ENCODE measurements at regions not wholly inside any gene's neighbourhood (a gene's known extent, or its start where the extent isn't known, plus 50 kb on each side); places are given as distances from the start of the nearest gene placed in this dataset.

- Mint-ChIP-seq H3K27me3 (no peaks in the 10 kb centered on the region), H3K4me3 (no peak overlapping the region), H3K27ac (no peak overlapping the region), H3K9me3 (no peaks in the 10 kb centered on the region), H3K4me1 (peaks cover 0 to 8% (median 3%) of the 10 kb centered on the region in 4 donors), H3K36me3 (peaks cover 19% of the 10 kb centered on the region)
- DNase-seq (no peak), ATAC-seq (ENCODE audit: low read depth in 2 of 2) (no peak)
- no peak overlapping the region for H3K27ac ChIP-seq (ENCODE audit: insufficient read depth, low read length, poor library complexity, severe bottlenecking)
- no peaks in the 10 kb centered on the region for H3K9me3 ChIP-seq (ENCODE audit: control insufficient read depth in 2 of 2, low read length in 2 of 2)
- no peaks in the 10 kb centered on the region for H3K4me1 ChIP-seq (ENCODE audit: control insufficient read depth, insufficient read depth, low read length, poor library complexity, severe bottlenecking)
- H3K4me3 ChIP-seq (ENCODE audit: low read depth, low read length) = no peak overlapping the region
- H3K36me3 ChIP-seq (ENCODE audit: control insufficient read depth, insufficient read depth, low read length) = no peaks in the 10 kb centered on the region
- no peaks in the 10 kb centered on the region for H3K27me3 ChIP-seq (ENCODE audit: control insufficient read depth, insufficient read depth, low read length)
Observed at GRCh38 chr2:241956521-241957110, 87.1 kb downstream of the RTP5 start.

GRCh38 chr2:241957276-241957675 lies 87.7 kb downstream of the RTP5 start:
- no peaks in the 10 kb centered on the region for H3K27me3 Mint-ChIP-seq
- Histone ChIP-seq H3K4me3 (ENCODE audit: low read depth, low read length) (no peak overlapping the region), H3K27ac (ENCODE audit: insufficient read depth, low read length, poor library complexity, severe bottlenecking) (no peak overlapping the region), H3K9me3 (ENCODE audit: control insufficient read depth in 2 of 2, low read length in 2 of 2) (no peaks in the 10 kb centered on the region), H3K4me1 (ENCODE audit: control insufficient read depth, insufficient read depth, low read length, poor library complexity, severe bottlenecking) (no peaks in the 10 kb centered on the region), H3K36me3 (ENCODE audit: control insufficient read depth, insufficient read depth, low read length) (no peaks in the 10 kb centered on the region), H3K27me3 (ENCODE audit: control insufficient read depth, insufficient read depth, low read length) (no peaks in the 10 kb centered on the region)
- no peak overlapping the region for H3K4me3 Mint-ChIP-seq
- DNase-seq = no peak
- no peak for ATAC-seq (ENCODE audit: low read depth in 2 of 2)
- H3K9me3 Mint-ChIP-seq = no peaks in the 10 kb centered on the region
- H3K4me1 Mint-ChIP-seq = peaks cover 0 to 8% (median 5%) of the 10 kb centered on the region in 4 donors
- peaks cover 19% of the 10 kb centered on the region for H3K36me3 Mint-ChIP-seq
- no peak overlapping the region for H3K27ac Mint-ChIP-seq

DNA sequence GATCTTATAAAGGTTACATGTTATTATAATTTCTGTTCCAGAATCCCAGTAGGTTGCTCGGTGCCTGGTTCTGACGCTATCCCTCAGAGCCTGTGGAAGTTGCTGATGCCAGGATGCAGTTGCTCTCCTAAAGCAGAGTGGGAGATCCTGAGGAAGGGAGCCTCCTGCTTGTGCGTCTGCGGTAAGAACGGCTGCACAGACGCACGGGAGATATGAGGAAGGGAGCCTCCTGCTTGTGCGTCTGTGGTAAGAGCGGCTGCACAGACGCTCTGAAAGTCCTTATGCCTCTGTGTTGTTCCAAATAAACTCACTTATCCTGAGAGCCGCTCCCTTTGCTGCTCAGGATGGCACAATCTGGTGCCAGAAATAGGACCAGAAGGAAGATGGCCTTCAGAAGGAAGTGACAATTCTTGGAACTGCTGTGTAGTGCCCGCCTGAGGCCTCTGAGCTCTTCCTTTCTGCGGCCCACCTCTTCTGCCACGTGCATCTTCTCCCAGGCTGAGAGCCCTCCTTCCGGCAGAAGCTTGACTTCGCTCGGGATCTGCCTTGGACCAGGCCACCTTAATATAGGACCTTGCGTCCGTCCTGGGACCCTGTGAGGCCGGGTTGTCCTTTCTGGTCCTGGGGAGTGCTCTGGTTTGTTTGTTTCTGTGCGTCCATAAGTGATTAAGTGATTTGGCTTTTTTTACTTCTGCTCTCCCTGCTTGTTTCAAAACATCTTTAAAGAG lies 89.5 kb downstream of the RTP5 start:
- no peaks in the 10 kb centered on the region for H3K4me1 ChIP-seq (ENCODE audit: control insufficient read depth, insufficient read depth, low read length, poor library complexity, severe bottlenecking)
- no peak for DNase-seq
- H3K9me3 ChIP-seq (ENCODE audit: control insufficient read depth in 2 of 2, low read length in 2 of 2) = no peaks in the 10 kb centered on the region
- peaks cover 0 to 9% (median 4%) of the 10 kb centered on the region in 4 donors for H3K4me1 Mint-ChIP-seq
- H3K27ac ChIP-seq (ENCODE audit: insufficient read depth, low read length, poor library complexity, severe bottlenecking) = no peak overlapping the region
- no peak overlapping the region for H3K4me3 ChIP-seq (ENCODE audit: low read depth, low read length)
- peaks cover 19% of the 10 kb centered on the region for H3K36me3 Mint-ChIP-seq
- H3K9me3 Mint-ChIP-seq = no peaks in the 10 kb centered on the region
- H3K36me3 ChIP-seq (ENCODE audit: control insufficient read depth, insufficient read depth, low read length) = no peaks in the 10 kb centered on the region
- no peak for ATAC-seq (ENCODE audit: low read depth in 2 of 2)
- no peak overlapping the region for H3K4me3 Mint-ChIP-seq
- H3K27me3 Mint-ChIP-seq = no peaks in the 10 kb centered on the region
- H3K27ac Mint-ChIP-seq = no peak overlapping the region
- no peaks in the 10 kb centered on the region for H3K27me3 ChIP-seq (ENCODE audit: control insufficient read depth, insufficient read depth, low read length)

GRCh38 chr2:241959751-241960269 lies 90.3 kb downstream of the RTP5 start:
- H3K27ac ChIP-seq (ENCODE audit: insufficient read depth, low read length, poor library complexity, severe bottlenecking) = no peak overlapping the region
- no peaks in the 10 kb centered on the region for H3K9me3 ChIP-seq (ENCODE audit: control insufficient read depth in 2 of 2, low read length in 2 of 2)
- Mint-ChIP-seq H3K27me3 (no peaks in the 10 kb centered on the region), H3K9me3 (no peaks in the 10 kb centered on the region), H3K27ac (no peak overlapping the region), H3K36me3 (peaks cover 19% of the 10 kb centered on the region), H3K4me3 (no peak overlapping the region), H3K4me1 (peaks cover 0 to 9% (median 4%) of the 10 kb centered on the region in 4 donors)
- H3K4me1 ChIP-seq (ENCODE audit: control insufficient read depth, insufficient read depth, low read length, poor library complexity, severe bottlenecking) = no peaks in the 10 kb centered on the region
- H3K4me3 ChIP-seq (ENCODE audit: low read depth, low read length) = no peak overlapping the region
- DNase-seq (no peak), ATAC-seq (ENCODE audit: low read depth in 2 of 2) (no peak)
- H3K27me3 ChIP-seq (ENCODE audit: control insufficient read depth, insufficient read depth, low read length) = no peaks in the 10 kb centered on the region
- H3K36me3 ChIP-seq (ENCODE audit: control insufficient read depth, insufficient read depth, low read length) = no peaks in the 10 kb centered on the region

DNA sequence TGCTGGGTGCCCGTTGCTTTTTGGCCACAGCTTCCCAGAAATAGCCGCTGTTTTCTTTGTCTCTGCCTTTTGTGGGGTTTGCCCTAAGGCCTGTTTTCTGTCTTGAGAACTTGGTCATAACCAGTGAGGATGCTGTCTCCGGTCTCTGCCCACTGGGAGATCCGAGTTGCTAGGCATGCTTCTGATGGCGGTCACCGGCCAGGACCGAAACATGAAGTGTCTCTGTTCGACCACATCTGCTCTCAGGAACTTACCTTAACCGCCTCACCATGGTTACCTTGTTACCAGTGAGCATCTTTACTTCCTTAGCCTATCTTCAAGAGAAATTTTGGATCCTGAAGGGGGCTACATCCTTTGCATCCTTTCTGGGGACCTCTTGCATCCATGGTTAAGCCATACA lies 91.9 kb downstream of the RTP5 start:
- Mint-ChIP-seq H3K9me3 (no peaks in the 10 kb centered on the region), H3K36me3 (peaks cover 19% of the 10 kb centered on the region), H3K4me3 (no peak overlapping the region), H3K4me1 (peaks cover 10 to 20% (median 14%) of the 10 kb centered on the region in 4 donors), H3K27ac (no peak overlapping the region), H3K27me3 (no peaks in the 10 kb centered on the region)
- H3K4me3 ChIP-seq (ENCODE audit: low read depth, low read length) = no peak overlapping the region
- no peak for ATAC-seq (ENCODE audit: low read depth in 2 of 2)
- no peaks in the 10 kb centered on the region for H3K9me3 ChIP-seq (ENCODE audit: control insufficient read depth in 2 of 2, low read length in 2 of 2)
- H3K27ac ChIP-seq (ENCODE audit: insufficient read depth, low read length, poor library complexity, severe bottlenecking) = no peak overlapping the region
- H3K27me3 ChIP-seq (ENCODE audit: control insufficient read depth, insufficient read depth, low read length) = no peaks in the 10 kb centered on the region
- DNase-seq = no peak
- peaks cover 11% of the 10 kb centered on the region for H3K4me1 ChIP-seq (ENCODE audit: control insufficient read depth, insufficient read depth, low read length, poor library complexity, severe bottlenecking)
- no peaks in the 10 kb centered on the region for H3K36me3 ChIP-seq (ENCODE audit: control insufficient read depth, insufficient read depth, low read length)

GRCh38 chr2:241964133-241964532 lies 94.6 kb downstream of the RTP5 start:
- peaks cover 11% of the 10 kb centered on the region for H3K4me1 ChIP-seq (ENCODE audit: control insufficient read depth, insufficient read depth, low read length, poor library complexity, severe bottlenecking)
- Mint-ChIP-seq H3K36me3 (peaks cover 14% of the 10 kb centered on the region), H3K27ac (peak overlapping the region in 1 of 3 donors; percentile 20)

DNA sequence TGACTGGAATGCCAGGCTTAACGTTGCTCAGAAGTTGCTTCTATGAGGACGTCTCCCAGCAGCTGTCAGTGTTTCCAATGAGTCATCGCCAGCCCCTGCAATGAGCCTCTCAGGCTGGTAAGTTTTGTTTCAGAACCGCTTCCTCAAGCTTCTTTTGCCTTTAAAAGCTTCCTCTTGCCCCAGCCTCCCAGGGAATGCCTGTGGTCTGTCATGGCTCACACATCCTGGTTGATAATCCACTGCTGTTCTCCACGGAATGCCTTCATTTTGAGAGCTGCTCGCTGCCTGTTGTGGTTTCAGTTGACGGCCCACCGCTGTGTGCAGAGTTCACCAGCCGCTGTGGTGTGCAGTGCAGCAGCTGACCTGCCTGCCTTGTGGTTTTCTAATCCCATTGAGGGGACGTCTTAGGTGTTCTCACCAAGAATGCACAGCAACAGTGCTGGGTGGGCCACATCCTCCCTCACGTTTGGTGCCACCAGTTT lies 96.4 kb downstream of the RTP5 start:
- peak; percentile 68 to 75 for ATAC-seq (ENCODE audit: low read depth in 2 of 2)
- Histone ChIP-seq H3K4me1 (ENCODE audit: control insufficient read depth, insufficient read depth, low read length, poor library complexity, severe bottlenecking) (peaks cover 11% of the 10 kb centered on the region), H3K27me3 (ENCODE audit: control insufficient read depth, insufficient read depth, low read length) (no peaks in the 10 kb centered on the region), H3K9me3 (ENCODE audit: control insufficient read depth in 2 of 2, low read length in 2 of 2) (no peaks in the 10 kb centered on the region), H3K4me3 (ENCODE audit: low read depth, low read length) (peak overlapping the region; percentile 56), H3K27ac (ENCODE audit: insufficient read depth, low read length, poor library complexity, severe bottlenecking) (no peak overlapping the region), H3K36me3 (ENCODE audit: control insufficient read depth, insufficient read depth, low read length) (no peaks in the 10 kb centered on the region)
- Mint-ChIP-seq H3K27me3 (no peaks in the 10 kb centered on the region), H3K36me3 (peaks cover 13% of the 10 kb centered on the region), H3K9me3 (peaks cover 0 to 2% (median 0%) of the 10 kb centered on the region in 7 donors), H3K27ac (peak overlapping the region in 2 of 3 donors; percentile 83 to 91), H3K4me1 (peaks cover 9 to 26% (median 15%) of the 10 kb centered on the region in 4 donors), H3K4me3 (peak overlapping the region; percentile 11 to 88 (median 79))
- peak in 2 of 3 donors; percentile 19 to 35 for DNase-seq

More at GRCh38 chr2:241964133-241964532, 94.6 kb downstream of the RTP5 start:
- no peaks in the 10 kb centered on the region for H3K27me3 ChIP-seq (ENCODE audit: control insufficient read depth, insufficient read depth, low read length)
- no peak for DNase-seq
- Mint-ChIP-seq H3K4me3 (no peak overlapping the region), H3K4me1 (peaks cover 9 to 26% (median 15%) of the 10 kb centered on the region in 4 donors), H3K9me3 (peaks cover 0 to 2% (median 0%) of the 10 kb centered on the region in 7 donors), H3K27me3 (no peaks in the 10 kb centered on the region)
- no peaks in the 10 kb centered on the region for H3K9me3 ChIP-seq (ENCODE audit: control insufficient read depth in 2 of 2, low read length in 2 of 2)
- no peak overlapping the region for H3K4me3 ChIP-seq (ENCODE audit: low read depth, low read length)
- no peak for ATAC-seq (ENCODE audit: low read depth in 2 of 2)
- H3K27ac ChIP-seq (ENCODE audit: insufficient read depth, low read length, poor library complexity, severe bottlenecking) = no peak overlapping the region
- H3K36me3 ChIP-seq (ENCODE audit: control insufficient read depth, insufficient read depth, low read length) = no peaks in the 10 kb centered on the region
